ENCODE measurements at regions not wholly inside any gene's neighbourhood (a gene's known extent, or its start where the extent isn't known, plus 50 kb on each side); places are given as distances from the start of the nearest gene placed in this dataset.

GRCh38 chr3:73719861-73720260, 95.1 kb upstream of the PDZRN3 start:
- H3K4me3 ChIP-seq (ENCODE audit: low read length), result no peak overlapping the region
- DNase-seq (ENCODE audit: low read depth, low spot score), result no peak

- no peak overlapping the region for H3K4me3 ChIP-seq (ENCODE audit: low read length)
- DNase-seq (ENCODE audit: low read depth, low spot score), result no peak
These were observed 94.7 kb upstream of the PDZRN3 start for GRCh38 chr3:73719413-73719851.

GRCh38 chr3:73718326-73719110, 93.8 kb upstream of the PDZRN3 start:
- no peak for DNase-seq (ENCODE audit: low read depth, low spot score)
- H3K4me3 ChIP-seq (ENCODE audit: low read length), result no peak overlapping the region

GRCh38 chr3:73716418-73716817, 91.7 kb upstream of the PDZRN3 start:
- H3K4me3 ChIP-seq (ENCODE audit: low read length), result no peak overlapping the region
- DNase-seq (ENCODE audit: low read depth, low spot score), result no peak

- no peak overlapping the region for H3K4me3 ChIP-seq (ENCODE audit: low read length)
- DNase-seq (ENCODE audit: low read depth, low spot score), result no peak
These were observed 85.6 kb upstream of the PDZRN3 start for GRCh38 chr3:73710340-73710739.

- H3K4me3 ChIP-seq (ENCODE audit: low read length), result no peak overlapping the region
- no peak for DNase-seq (ENCODE audit: low read depth, low spot score)
These were observed 85.0 kb upstream of the PDZRN3 start for GRCh38 chr3:73709712-73710111.

GRCh38 chr3:73708956-73709355, 84.2 kb upstream of the PDZRN3 start:
- no peak overlapping the region for H3K4me3 ChIP-seq (ENCODE audit: low read length)
- DNase-seq (ENCODE audit: low read depth, low spot score), result no peak

GRCh38 chr3:73707772-73708171, 83.0 kb upstream of the PDZRN3 start:
- DNase-seq (ENCODE audit: low read depth, low spot score), result no peak

GRCh38 chr3:73706771-73707170, 82.0 kb upstream of the PDZRN3 start:
- H3K4me3 ChIP-seq (ENCODE audit: low read length), result no peak overlapping the region
- no peak for DNase-seq (ENCODE audit: low read depth, low spot score)

More at GRCh38 chr3:73707772-73708171, 83.0 kb upstream of the PDZRN3 start:
- H3K4me3 ChIP-seq (ENCODE audit: low read length), result no peak overlapping the region

- DNase-seq (ENCODE audit: low read depth, low spot score), result no peak
- no peak overlapping the region for H3K4me3 ChIP-seq (ENCODE audit: low read length)
These were observed 81.1 kb upstream of the PDZRN3 start for GRCh38 chr3:73705792-73706191.

GRCh38 chr3:73699327-73699726, 74.6 kb upstream of the PDZRN3 start:
- no peak for DNase-seq (ENCODE audit: low read depth, low spot score)
- no peak overlapping the region for H3K4me3 ChIP-seq (ENCODE audit: low read length)

- DNase-seq (ENCODE audit: low read depth, low spot score), result no peak
- no peak overlapping the region for H3K4me3 ChIP-seq (ENCODE audit: low read length)
These were observed 72.3 kb upstream of the PDZRN3 start for GRCh38 chr3:73697020-73697419.

GRCh38 chr3:73695841-73696240, 71.1 kb upstream of the PDZRN3 start:
- no peak for DNase-seq (ENCODE audit: low read depth, low spot score)

GRCh38 chr3:73694983-73695757, 70.4 kb upstream of the PDZRN3 start:
- DNase-seq (ENCODE audit: low read depth, low spot score), result no peak
- H3K4me3 ChIP-seq (ENCODE audit: low read length), result no peak overlapping the region

More at GRCh38 chr3:73695841-73696240, 71.1 kb upstream of the PDZRN3 start:
- H3K4me3 ChIP-seq (ENCODE audit: low read length), result no peak overlapping the region

- DNase-seq (ENCODE audit: low read depth, low spot score), result no peak
- H3K4me3 ChIP-seq (ENCODE audit: low read length), result no peak overlapping the region
These were observed 62.6 kb upstream of the PDZRN3 start for GRCh38 chr3:73687106-73688004.

GRCh38 chr3:73685061-73685460, 60.3 kb upstream of the PDZRN3 start:
- DNase-seq (ENCODE audit: low read depth, low spot score), result no peak
- no peak overlapping the region for H3K4me3 ChIP-seq (ENCODE audit: low read length)

- DNase-seq (ENCODE audit: low read depth, low spot score), result peak; percentile 20
- no peak overlapping the region for H3K4me3 ChIP-seq (ENCODE audit: low read length)
These were observed 59.0 kb upstream of the PDZRN3 start for GRCh38 chr3:73683706-73684105.

GRCh38 chr3:73681610-73682009, 56.9 kb upstream of the PDZRN3 start:
- H3K4me3 ChIP-seq (ENCODE audit: low read length), result no peak overlapping the region
- no peak for DNase-seq (ENCODE audit: low read depth, low spot score)

- H3K4me3 ChIP-seq (ENCODE audit: low read length), result no peak overlapping the region
- DNase-seq (ENCODE audit: low read depth, low spot score), result no peak
These were observed 56.5 kb upstream of the PDZRN3 start for GRCh38 chr3:73681198-73681597.
